NCI-H1048 (cell line): ENCODE measurements at regions not wholly inside any gene's neighbourhood (a gene's known extent, or its start where the extent isn't known, plus 50 kb on each side); places are given as distances from the start of the nearest gene placed in this dataset.

Source experiments
- DNase-seq: peaks from one replicate; lab custom pipeline; 2025; lab: John Stamatoyannopoulos, UW

DNA sequence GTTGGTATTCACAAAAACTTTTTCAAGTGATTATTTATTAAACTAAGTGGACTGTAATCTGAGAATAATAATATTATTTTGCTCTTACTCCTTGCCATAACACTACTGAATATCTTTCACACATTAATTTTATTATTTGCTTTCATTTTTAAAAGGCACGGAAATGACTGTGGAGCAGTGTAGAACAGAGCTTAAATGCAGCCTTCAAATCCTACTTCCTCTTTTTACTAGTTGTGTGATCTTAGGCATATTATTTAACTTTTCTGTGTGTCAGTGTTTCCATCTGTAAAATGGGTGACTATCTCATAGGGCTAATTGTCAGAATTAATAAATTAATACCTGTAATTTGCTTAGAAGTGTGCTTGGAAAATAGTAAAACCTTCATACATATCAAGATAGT is 55.5 kb upstream of the SLC8A1 start:
- DNase-seq, result no peak

DNA sequence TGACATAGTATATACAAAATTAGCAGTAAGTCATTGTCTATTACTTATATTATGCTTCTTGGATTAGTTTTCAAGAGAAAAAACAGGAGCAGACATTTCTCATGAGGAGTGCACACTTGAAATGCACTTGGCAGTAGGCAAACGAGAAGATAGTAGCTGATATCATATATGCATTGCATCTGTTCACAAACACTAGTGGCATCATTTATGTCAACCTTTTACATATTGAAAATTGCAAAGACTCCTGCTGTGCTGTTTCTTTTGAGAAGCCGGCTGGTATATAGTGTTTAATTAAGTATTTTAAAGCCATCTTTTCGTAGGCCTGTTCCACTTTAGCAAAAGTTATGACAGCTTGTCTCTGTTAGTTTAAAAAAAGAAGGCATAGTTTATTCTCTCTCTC is 58.4 kb upstream of the SLC8A1 start:
- no peak for DNase-seq

DNA sequence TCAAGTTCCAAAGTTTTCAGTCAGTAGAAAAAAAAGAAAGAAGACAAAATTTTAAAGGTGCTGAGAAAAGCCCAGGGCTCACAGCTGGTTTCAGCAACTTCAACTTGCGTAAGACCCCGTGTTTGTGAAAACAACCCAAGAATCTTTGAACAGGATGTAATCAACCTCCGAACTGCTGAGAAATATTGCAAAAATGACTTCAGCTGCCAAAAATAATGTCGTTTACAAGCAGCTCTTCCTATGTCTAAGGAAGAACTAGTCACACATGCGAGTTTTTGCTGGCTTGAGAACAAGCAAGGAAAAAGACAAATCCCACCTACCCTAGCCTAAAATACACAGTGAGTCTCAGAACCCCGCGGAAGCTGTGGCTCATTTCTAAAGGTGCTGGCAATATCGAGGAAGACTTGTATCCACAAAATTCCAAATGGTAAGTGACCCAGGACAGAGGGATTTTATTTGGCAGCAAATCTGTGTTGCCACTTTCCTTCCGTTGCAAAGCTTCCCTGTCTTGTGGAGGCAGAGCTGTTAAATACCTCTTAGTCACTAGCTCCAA is 59.8 kb upstream of the SLC8A1 start:
- DNase-seq, result no peak

DNA sequence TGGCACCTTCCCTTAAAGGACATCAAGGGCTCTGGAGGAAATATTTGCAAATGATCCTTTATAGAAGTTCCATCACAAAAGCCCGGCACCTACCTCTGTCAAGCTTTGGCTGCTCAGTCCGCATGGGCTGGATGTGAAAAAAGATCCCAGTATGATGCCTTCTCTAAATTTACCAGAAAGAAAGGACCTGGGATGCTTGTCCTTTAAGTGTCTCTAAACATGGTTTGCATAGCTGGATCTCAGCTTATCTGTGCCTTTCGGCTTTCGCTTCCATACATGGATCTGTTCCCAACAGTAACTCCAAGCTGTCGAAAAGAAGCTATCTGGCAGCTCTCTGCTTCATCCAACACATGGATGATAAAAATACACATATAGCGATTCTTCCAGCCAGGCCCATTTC is 60.4 kb upstream of the SLC8A1 start:
- DNase-seq, result no peak

DNA sequence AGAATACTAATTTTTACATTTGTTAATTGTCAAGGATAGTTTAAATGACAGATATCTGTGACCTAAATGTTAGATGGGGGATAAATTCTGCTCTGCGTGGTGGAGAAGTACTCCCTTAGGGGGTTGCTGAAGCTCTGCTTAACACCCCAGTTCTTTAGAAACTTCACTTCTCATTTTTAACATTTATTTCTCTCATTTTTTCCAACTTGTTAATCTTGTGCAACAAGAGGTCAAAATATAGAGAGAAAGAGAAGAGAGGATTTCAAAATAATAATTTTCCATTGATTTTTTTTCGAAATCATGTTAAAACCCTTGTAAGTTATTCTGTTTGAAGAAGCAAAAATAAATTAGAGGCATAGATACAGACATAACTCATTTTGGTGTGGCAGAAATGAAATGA is 61.3 kb upstream of the SLC8A1 start:
- no peak for DNase-seq

DNA sequence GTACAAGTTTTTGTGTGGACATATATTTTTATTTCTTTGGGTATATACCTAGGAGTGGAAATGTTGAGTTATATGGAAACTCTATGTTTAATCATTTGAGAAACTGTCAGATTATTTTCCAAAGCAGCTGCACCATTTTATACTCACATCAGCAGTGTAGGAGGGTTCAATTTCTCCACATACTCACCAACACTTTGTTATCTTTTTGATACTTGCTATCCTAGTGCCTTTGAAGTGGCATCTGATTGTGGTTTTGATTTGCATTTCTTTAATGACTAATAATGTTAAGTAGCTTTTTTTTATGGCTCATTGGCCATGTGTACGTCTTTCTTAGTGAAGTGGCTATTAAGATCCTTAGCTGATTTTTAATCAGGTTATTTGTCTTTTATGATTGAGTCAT is 64.7 kb upstream of the SLC8A1 start:
- DNase-seq, result no peak

DNA sequence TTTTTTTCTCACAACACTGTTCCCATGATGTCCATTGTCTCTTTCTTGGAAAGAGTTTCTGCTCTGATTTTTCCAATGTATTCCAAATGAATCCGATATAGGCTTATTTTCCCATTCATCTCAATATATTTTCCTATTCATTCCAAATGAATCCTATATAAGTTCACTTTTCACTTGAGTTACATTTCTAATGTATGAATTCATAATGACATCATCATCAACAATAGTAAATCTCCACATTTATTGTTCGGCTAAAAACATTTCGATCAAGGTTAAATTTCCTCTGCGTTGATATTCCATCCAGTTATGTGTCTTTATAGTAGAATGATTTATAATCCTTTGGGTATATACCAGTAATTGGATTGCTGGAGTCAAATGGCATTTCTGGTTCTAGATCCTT is 76.7 kb upstream of the SLC8A1 start:
- DNase-seq, result no peak

DNA sequence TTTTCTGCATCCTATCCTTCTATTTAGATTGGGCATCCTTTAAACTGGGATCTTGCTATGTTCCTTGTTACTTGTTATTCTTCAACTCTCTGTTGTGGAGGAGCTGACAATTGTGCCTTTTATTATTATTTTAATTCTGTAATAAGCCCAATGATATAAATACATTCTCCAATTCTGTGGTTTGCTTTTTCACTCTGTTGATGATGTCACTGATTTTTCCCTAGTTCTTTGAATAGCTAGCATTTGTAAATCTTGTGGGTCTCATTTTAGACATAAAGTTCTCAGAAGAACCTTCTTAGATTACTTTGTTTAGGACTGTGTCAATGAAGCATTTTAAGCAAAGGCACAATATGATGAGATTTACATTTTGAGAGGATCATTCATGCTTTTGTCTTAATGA is 79.5 kb upstream of the SLC8A1 start:
- DNase-seq, result no peak

DNA sequence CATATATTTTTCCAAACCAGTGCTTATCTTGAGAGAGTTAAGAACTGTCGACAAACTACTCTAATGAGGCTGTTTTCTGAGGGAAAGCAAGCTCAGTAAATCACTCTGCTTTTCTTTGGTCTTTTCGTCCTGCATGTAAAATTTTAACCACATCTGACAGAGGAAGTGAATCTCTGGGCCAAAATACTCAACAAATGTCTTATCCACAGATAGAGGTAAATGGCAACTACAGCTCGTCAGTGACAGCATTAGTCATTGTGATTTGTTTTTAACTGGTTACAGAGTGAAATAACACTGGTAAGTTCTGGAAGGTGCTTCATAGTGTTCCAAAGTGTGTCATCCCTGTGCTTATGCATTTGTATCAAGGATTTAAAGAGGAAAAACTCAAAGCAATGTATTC is 82.6 kb upstream of the SLC8A1 start:
- no peak for DNase-seq

DNA sequence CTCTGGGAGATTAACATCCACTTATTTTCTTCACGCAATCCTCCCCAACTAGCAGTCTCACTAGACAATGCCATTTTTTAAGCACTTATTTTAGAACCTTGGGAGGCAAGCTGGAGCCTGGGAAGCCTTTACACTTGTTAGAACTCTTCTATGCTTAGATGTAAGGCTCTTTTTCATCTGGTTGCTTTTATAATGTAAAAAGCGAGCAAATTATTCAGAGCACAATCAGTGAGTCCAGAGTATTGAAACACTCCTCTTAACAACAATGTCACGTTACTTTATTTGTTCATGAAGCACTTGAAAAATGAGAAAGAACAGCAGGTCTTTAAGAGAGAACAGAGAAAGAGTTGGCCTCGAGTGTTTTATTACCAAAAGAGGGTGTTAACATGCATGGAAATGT is 84.1 kb upstream of the SLC8A1 start:
- no peak for DNase-seq

DNA sequence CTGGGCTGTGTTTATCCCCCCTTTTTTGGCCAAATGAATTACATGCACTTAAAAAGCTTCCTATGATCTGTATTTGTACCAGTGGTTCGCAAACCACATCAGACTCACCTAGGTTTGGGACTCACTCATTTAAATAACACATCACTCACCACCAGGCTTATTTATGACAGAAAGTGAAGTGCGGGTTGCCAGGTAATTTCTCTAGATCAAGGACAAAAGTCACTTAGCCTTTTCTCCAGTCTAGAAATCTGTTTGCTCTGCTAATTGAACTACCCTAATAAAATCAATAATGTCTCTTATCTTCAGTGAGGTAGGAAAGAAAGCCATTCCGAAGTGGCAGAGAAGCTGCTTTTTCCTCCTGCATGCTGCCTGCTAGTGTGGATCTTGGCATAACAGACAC is 88.1 kb upstream of the SLC8A1 start:
- no peak for DNase-seq

DNA sequence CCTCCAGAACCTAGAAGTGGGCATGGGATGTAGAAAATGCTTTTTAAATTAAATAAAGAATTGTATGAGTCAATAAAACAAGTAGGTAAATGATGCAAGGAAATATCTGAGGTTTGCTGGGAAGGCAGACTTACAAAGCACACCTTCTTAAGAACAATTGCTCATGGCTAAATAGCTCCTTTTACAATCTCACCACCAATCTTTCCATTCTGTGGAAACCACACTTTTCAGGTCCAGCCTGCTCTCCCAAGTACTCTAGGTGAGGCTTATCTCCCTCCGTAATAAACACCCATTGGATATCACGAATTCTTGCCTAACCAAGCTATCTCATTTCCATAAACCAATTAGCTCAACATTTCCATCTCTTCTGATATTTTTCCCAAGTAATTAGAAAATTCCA is 91.5 kb upstream of the SLC8A1 start:
- no peak for DNase-seq

DNA sequence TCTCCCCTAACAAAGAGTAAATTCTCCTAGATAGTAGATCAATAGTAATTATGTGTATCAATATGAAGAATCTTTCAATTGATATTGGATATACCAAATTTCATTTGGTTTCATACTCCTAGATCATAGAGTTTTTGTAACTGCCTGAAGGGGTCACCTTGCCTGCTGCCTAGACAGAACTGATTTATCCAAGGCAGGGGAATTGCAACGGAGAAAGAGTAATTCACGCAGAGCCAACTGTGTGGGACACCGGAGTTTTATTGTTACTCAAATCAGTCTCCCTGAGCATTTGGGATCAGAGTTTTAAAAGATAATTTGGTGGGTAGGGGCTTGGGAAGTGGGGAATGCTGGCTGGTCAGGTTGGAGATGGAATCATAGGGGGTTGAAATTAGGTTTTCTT is 92.2 kb upstream of the SLC8A1 start:
- no peak for DNase-seq

DNA sequence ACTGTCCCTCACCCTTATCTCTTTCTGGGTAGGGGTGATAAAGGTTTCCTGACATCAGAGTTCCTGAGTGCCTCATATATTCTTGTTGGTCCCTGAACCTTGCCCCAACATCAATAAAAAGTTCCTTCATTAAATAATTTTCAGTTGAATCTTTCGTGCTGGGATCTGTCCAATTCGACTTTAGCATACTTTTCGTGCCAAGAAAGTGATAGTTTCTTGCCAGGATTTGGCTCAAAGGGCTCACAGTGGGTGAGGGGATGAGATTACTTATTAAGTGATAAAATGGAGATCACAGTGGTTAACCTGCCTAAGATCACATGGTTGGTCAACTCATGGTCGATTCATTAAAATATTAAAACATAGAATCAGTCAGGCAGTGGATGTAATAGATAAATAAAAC is 93.8 kb upstream of the SLC8A1 start:
- no peak for DNase-seq

DNA sequence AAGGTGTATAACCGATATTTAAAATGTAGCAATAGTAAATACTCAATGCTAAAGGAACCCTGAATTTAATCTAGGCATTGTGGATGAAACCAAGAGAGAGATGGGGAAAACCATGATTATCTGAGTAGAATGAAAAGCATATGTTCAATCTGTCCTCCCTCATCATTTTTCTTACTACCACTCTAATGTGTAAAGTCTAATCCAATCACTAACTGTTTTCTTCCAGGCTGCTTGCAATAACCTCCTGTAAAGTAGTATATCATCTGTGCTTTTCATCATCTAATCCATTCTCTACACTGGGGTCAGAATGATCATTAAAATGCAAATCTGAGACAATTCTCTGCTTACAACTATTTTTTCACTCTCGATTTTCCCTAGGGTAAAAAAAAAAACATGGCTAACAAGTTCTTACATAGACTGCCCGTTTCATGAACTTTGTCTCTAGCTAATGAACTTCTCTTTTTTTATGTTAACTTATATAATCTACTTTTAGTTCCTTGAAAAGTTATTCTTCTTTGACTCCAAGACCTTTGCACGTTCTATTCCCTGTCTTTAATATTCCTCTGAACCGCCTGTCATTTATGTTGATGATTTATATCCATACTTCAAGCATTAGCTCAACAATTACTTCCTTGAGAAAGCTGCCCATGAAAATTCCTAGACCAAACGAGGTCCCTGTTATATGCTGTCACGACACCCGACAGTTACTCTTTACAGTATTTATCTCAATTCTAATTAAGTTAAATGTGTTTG is 94.7 kb upstream of the SLC8A1 start:
- no peak for DNase-seq

DNA sequence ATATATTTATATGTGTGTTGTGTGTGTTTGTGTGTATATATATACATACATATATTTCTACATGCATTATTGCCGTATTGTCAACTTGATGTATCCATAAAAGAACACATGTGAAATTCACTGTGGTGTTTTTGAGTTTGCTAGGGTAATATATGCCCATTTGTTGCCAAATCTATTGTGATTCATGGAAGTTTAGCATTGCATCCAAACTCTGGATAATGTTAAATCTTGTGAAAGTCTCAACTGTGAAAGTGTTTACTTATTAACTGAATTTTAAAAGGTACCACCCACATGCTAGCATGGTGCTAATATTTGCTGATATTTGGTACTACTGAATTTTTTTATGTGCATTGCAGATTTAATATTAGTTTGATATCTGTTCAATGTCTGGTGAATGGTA is 96.6 kb upstream of the SLC8A1 start:
- DNase-seq, result no peak

DNA sequence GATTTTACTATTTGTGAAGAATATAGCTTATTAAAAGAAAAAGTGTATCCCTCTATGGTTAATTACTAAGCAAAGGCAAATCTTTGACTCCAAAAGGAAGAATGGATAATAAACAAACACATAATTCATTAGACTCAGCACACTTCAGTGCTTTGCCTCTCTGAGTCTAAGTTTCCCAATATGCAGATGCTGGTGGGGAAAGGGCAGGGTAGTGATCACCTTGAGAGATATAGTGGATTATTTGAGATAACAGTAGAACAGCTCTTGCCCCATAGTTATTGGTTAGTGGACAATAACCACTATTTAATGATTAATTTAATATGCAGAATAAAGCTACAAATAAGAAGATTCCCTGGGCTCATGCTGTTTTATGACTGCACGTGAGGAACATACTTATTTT is 98.2 kb upstream of the SLC8A1 start:
- DNase-seq, result no peak

DNA sequence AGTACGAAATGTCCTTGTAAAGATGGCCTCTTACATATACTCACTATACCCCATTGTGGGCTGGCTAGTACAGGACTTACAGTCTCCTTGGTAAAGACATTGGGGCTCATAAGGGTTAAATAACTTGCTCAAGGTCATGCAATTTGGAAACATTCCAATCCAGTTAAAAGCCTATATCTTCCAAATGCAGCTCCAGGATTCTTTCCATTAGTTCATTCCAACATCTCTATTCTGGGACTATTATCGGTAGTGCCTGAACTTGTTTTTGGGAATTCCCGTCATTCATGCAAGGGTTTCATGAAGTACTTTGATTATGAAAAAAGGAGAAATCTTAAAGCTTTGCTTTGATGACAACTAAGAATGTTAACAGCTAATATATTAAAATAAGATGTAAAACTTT is 99.2 kb upstream of the SLC8A1 start:
- no peak for DNase-seq

DNA sequence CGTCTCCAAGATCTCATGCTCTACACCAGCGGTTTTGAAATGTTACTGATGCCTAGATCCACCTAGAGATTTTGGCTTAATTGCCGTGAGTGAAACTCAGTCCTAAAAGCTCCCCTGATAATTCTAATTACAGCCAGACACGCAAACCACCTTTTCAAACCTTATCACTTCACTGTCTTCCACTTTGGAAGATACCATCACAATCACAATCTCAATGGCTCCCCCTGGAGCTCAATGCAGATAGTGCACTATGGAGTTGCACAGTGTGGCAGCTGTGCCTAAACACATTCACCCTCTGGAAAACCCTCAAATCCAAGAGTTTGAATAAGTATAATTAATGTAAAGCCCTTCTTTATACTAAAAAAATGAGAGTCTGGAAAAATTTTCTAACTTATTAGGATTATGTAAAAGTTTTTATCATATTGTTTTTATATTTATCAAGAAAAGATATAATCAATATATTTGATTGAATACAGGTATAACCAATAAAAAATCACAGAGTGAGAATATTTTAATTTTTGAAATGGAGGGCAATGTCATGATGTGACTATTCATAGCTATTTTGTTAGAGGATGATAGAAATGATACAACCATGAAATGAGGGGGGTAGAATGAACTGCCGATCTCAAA is 102.9 kb upstream of the SLC8A1 start:
- DNase-seq, result no peak

DNA sequence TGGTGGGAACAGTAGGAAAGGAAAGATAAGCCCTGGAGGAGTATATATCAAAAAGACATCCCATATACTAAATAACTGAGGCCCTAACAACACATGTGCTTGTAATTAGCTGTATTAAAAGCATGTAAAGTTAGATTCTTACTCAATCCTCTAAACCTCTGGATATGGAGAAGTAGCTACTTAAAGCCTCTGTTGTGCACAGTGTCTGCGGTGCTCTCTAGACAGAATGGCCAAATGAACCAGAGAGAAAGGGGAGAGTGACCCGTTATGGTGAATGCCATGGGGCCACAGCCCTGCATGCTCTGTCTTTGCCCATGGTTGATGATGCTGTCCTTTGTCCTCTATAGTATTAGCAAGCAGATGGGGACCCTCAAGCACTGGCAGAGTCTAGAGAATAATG is 104.4 kb upstream of the SLC8A1 start:
- DNase-seq, result no peak

DNA sequence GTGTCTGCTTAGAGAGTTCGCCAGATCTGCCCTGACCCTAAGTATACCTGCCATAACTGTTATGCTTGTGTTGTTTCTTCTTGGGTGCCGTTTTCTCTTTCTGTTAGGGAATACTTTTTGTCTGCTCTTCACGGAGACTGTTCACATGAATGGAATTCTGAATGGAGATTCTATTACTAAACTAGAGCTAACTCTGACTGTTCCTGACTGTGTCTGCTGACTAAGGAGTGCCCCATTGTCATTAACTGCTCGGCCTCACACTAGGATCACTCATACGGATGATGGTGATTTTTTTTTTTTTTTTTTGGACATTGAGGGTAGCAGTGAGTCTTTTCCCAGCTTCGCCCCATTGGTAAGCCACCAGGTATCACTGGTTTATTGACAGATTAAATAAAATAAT is 104.8 kb upstream of the SLC8A1 start:
- DNase-seq, result no peak

DNA sequence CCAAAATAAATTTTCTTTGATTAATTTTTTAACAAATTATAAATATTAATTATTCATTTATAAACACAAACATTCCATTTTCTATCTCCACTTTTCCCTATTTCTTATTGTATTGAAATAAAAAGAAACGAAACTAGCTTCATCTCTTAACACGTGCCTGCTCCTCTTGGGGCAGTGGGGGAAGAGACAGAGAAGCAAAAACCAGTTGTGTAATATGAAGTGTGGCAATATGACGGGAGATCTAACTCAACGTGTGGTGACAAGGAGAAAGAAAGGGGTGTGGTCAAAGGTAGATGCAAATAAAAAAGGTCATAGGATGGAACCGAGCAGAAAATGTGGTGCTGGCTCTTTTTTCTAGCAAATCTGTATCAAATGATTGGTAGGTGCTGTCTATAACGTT is 106.9 kb upstream of the SLC8A1 start:
- DNase-seq, result no peak

DNA sequence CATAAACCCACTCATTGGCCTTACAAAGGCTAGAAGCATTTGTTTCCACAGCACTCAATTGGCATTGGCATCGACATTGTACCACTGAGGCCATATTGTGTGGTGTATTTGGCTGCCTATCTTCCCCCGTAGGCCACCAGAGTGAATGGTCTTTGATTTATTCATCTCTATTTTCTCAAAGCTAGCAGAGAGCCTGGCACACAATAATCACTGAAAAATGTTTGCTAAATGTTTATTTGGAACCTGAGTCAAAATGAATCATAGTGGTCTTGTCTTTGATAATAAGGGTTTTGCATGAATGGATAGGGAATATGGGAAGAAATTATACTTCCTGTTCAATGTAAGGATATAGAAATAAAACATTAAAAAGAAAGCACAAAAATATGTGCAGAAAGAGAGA is 107.3 kb upstream of the SLC8A1 start:
- DNase-seq, result no peak

DNA sequence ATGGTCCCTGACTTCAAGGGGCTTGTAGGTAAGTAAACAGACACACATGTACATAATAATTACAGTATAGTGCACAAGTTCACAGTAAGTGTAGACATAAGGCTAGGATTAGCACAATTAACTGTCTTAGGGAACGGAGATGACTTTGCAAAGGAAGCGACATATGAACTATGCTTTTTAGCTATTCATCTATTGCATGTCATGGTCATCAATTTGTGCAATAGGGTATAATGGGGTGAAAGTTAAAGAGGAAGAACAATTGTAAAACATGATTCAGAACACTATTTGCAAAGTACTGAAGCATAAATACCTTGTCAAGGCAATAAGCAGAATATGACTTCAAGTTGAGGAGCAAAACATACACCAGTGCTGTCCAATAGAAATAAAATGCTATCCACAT is 112.3 kb upstream of the SLC8A1 start:
- DNase-seq, result no peak
